ENCODE measurements at regions not wholly inside any gene's neighbourhood (a gene's known extent, or its start where the extent isn't known, plus 50 kb on each side); places are given as distances from the start of the nearest gene placed in this dataset.

- Mint-ChIP-seq H3K36me3 (ENCODE audit: unreplicated experiment) (no peaks in the 10 kb centered on the region), H3K9me3 (ENCODE audit: unreplicated experiment) (no peaks in the 10 kb centered on the region), H3K27me3 (ENCODE audit: unreplicated experiment) (no peaks in the 10 kb centered on the region), H3K4me1 (ENCODE audit: low read depth, unreplicated experiment) (no peaks in the 10 kb centered on the region), H3K27ac (ENCODE audit: unreplicated experiment) (no peak overlapping the region), H3K4me3 (ENCODE audit: unreplicated experiment) (no peak overlapping the region)
- TF ChIP-seq CTCF (IDR thresholded peaks at IDR 0.05; ENCODE audit: partially characterized antibody, unreplicated experiment), result no peak
- no peak for DNase-seq
Measured at GRCh38 chr6:144710207-144710606, 425.1 kb downstream of the UTRN start.

GRCh38 chr6:144711661-144712060 lies 426.5 kb downstream of the UTRN start:
- Mint-ChIP-seq H3K36me3 (ENCODE audit: unreplicated experiment) (no peaks in the 10 kb centered on the region), H3K4me1 (ENCODE audit: low read depth, unreplicated experiment) (no peaks in the 10 kb centered on the region), H3K4me3 (ENCODE audit: unreplicated experiment) (no peak overlapping the region), H3K27ac (ENCODE audit: unreplicated experiment) (no peak overlapping the region), H3K9me3 (ENCODE audit: unreplicated experiment) (no peaks in the 10 kb centered on the region), H3K27me3 (ENCODE audit: unreplicated experiment) (no peaks in the 10 kb centered on the region)
- TF ChIP-seq CTCF (IDR thresholded peaks at IDR 0.05; ENCODE audit: partially characterized antibody, unreplicated experiment), result no peak
- DNase-seq, result no peak

- H3K4me1 Mint-ChIP-seq (ENCODE audit: low read depth, unreplicated experiment), result no peaks in the 10 kb centered on the region
- no peak for TF ChIP-seq CTCF (IDR thresholded peaks at IDR 0.05; ENCODE audit: partially characterized antibody, unreplicated experiment)
- H3K9me3 Mint-ChIP-seq (ENCODE audit: unreplicated experiment), result no peaks in the 10 kb centered on the region
- no peaks in the 10 kb centered on the region for H3K36me3 Mint-ChIP-seq (ENCODE audit: unreplicated experiment)
- no peak overlapping the region for H3K27ac Mint-ChIP-seq (ENCODE audit: unreplicated experiment)
- H3K27me3 Mint-ChIP-seq (ENCODE audit: unreplicated experiment), result no peaks in the 10 kb centered on the region
- no peak overlapping the region for H3K4me3 Mint-ChIP-seq (ENCODE audit: unreplicated experiment)
- DNase-seq, result no peak
Measured at GRCh38 chr6:144712541-144712940, 427.4 kb downstream of the UTRN start.

GRCh38 chr6:144714021-144714712 lies 429.0 kb downstream of the UTRN start:
- H3K27ac Mint-ChIP-seq (ENCODE audit: unreplicated experiment), result no peak overlapping the region
- TF ChIP-seq CTCF (IDR thresholded peaks at IDR 0.05; ENCODE audit: partially characterized antibody, unreplicated experiment), result no peak
- no peak overlapping the region for H3K4me3 Mint-ChIP-seq (ENCODE audit: unreplicated experiment)
- H3K9me3 Mint-ChIP-seq (ENCODE audit: unreplicated experiment), result no peaks in the 10 kb centered on the region
- H3K4me1 Mint-ChIP-seq (ENCODE audit: low read depth, unreplicated experiment), result no peaks in the 10 kb centered on the region
- DNase-seq, result no peak
- H3K27me3 Mint-ChIP-seq (ENCODE audit: unreplicated experiment), result no peaks in the 10 kb centered on the region
- H3K36me3 Mint-ChIP-seq (ENCODE audit: unreplicated experiment), result no peaks in the 10 kb centered on the region

- Mint-ChIP-seq H3K36me3 (ENCODE audit: unreplicated experiment) (no peaks in the 10 kb centered on the region), H3K27ac (ENCODE audit: unreplicated experiment) (no peak overlapping the region), H3K4me3 (ENCODE audit: unreplicated experiment) (no peak overlapping the region), H3K27me3 (ENCODE audit: unreplicated experiment) (no peaks in the 10 kb centered on the region), H3K4me1 (ENCODE audit: low read depth, unreplicated experiment) (no peaks in the 10 kb centered on the region), H3K9me3 (ENCODE audit: unreplicated experiment) (no peaks in the 10 kb centered on the region)
- TF ChIP-seq CTCF (IDR thresholded peaks at IDR 0.05; ENCODE audit: partially characterized antibody, unreplicated experiment), result no peak
- DNase-seq, result no peak
Measured at GRCh38 chr6:144715344-144715743, 430.2 kb downstream of the UTRN start.
